ENCODE measurements at regions not wholly inside any gene's neighbourhood (a gene's known extent, or its start where the extent isn't known, plus 50 kb on each side); places are given as distances from the start of the nearest gene placed in this dataset.

- H3K4me1 ChIP-seq (ENCODE audit: control insufficient read depth, insufficient read depth, low read length), result no peaks in the 10 kb centered on the region
- CTCF ChIA-PET, result no interaction called here
- no peaks in the 10 kb centered on the region for H3K36me3 ChIP-seq (ENCODE audit: control insufficient read depth in 2 of 2, insufficient read depth in 1 of 2, low read length in 2 of 2)
- H3K9me3 ChIP-seq (ENCODE audit: control insufficient read depth, insufficient read depth, low read depth, low read length), result no peaks in the 10 kb centered on the region
- POLR2A ChIA-PET, result no interaction called here
- H3K4me3 ChIP-seq (ENCODE audit: low read depth, low read length), result no peak overlapping the region
- no peak for TF ChIP-seq ZNF571 (tag by site-specific recombination; IDR thresholded peaks at IDR 0.05)
- no peak for TF ChIP-seq HOXA7 (CRISPR knock-in tag; IDR thresholded peaks at IDR 0.05; ENCODE audit: borderline replicate concordance)
- TF ChIP-seq ZNF10 (tag by site-specific recombination; IDR thresholded peaks at IDR 0.05), result no peak
- no peak for TF ChIP-seq ZBTB11 (tag by site-specific recombination; conservative IDR thresholded peaks at IDR 0.05; ENCODE audit: low read depth)
- no peak for TF ChIP-seq HOXC10 (CRISPR knock-in tag; IDR thresholded peaks at IDR 0.05)
- no peak overlapping the region for H3K27ac ChIP-seq (ENCODE audit: extremely low read depth, low read depth, low read length)
Observed at GRCh38 chr13:100811928-100812327, 137.3 kb upstream of the TMTC4 start.

- ChIA-PET POLR2A (no interaction called here), CTCF (no interaction called here)
- TF ChIP-seq ZNF558 (tag by site-specific recombination; IDR thresholded peaks at IDR 0.05), result no peak
- TF ChIP-seq ZNF571 (tag by site-specific recombination; IDR thresholded peaks at IDR 0.05), result no peak
- TF ChIP-seq ZNF610 (tag by site-specific recombination; IDR thresholded peaks at IDR 0.05; ENCODE audit: borderline replicate concordance), result no peak
- TF ChIP-seq ZNF792 (tag by site-specific recombination; IDR thresholded peaks at IDR 0.05), result no peak
- no peak for TF ChIP-seq HOXA7 (CRISPR knock-in tag; IDR thresholded peaks at IDR 0.05; ENCODE audit: borderline replicate concordance)
- no peak for TF ChIP-seq ZXDB (tag by site-specific recombination; IDR thresholded peaks at IDR 0.05)
- TF ChIP-seq ZBTB48 (tag by site-specific recombination; IDR thresholded peaks at IDR 0.05), result no peak
- TF ChIP-seq REPIN1 (tag by site-specific recombination; IDR thresholded peaks at IDR 0.05; ENCODE audit: low read depth), result no peak
- Histone ChIP-seq H3K27ac (ENCODE audit: extremely low read depth, low read depth, low read length) (no peak overlapping the region), H3K9me3 (ENCODE audit: control insufficient read depth, insufficient read depth, low read depth, low read length) (no peaks in the 10 kb centered on the region), H3K4me1 (ENCODE audit: control insufficient read depth, insufficient read depth, low read length) (no peaks in the 10 kb centered on the region), H3K4me3 (ENCODE audit: low read depth, low read length) (no peak overlapping the region), H3K36me3 (ENCODE audit: control insufficient read depth in 2 of 2, insufficient read depth in 1 of 2, low read length in 2 of 2) (no peaks in the 10 kb centered on the region)
Observed at GRCh38 chr13:100811024-100811865, 136.7 kb upstream of the TMTC4 start.

- no peak overlapping the region for H3K4me3 ChIP-seq (ENCODE audit: low read depth, low read length)
- CTCF ChIA-PET, result no interaction called here
- no peaks in the 10 kb centered on the region for H3K36me3 ChIP-seq (ENCODE audit: control insufficient read depth in 2 of 2, insufficient read depth in 1 of 2, low read length in 2 of 2)
- H3K27ac ChIP-seq (ENCODE audit: extremely low read depth, low read depth, low read length), result no peak overlapping the region
- POLR2A ChIA-PET, result no interaction called here
- no peak for TF ChIP-seq ZNF169 (tag by site-specific recombination; IDR thresholded peaks at IDR 0.05)
- TF ChIP-seq PRDM2 (tag by site-specific recombination; IDR thresholded peaks at IDR 0.05; ENCODE audit: borderline replicate concordance), result no peak
- H3K4me1 ChIP-seq (ENCODE audit: control insufficient read depth, insufficient read depth, low read length), result no peaks in the 10 kb centered on the region
- no peaks in the 10 kb centered on the region for H3K9me3 ChIP-seq (ENCODE audit: control insufficient read depth, insufficient read depth, low read depth, low read length)
Observed at GRCh38 chr13:100810481-100810880, 135.9 kb upstream of the TMTC4 start.
